GM18505 (cell line): ENCODE measurements at regions not wholly inside any gene's neighbourhood (a gene's known extent, or its start where the extent isn't known, plus 50 kb on each side); places are given as distances from the start of the nearest gene placed in this dataset.

ENCODE experiments used
- ATAC-seq: cut with Tn5 transposase; IDR thresholded peaks from one replicate; pipeline ENCODE4 v1.9.1; 2021; ENCODE audit not compliant: unreplicated experiment
- POLR2A ChIP-seq: IDR thresholded peaks from 4 replicates; pipeline ENCODE4 v1.6.1; 2011; ENCODE audit warnings: borderline replicate concordance; ENCODE audit not compliant: insufficient read depth, insufficient read length; ENCODE audit errors: extremely low read depth

DNA sequence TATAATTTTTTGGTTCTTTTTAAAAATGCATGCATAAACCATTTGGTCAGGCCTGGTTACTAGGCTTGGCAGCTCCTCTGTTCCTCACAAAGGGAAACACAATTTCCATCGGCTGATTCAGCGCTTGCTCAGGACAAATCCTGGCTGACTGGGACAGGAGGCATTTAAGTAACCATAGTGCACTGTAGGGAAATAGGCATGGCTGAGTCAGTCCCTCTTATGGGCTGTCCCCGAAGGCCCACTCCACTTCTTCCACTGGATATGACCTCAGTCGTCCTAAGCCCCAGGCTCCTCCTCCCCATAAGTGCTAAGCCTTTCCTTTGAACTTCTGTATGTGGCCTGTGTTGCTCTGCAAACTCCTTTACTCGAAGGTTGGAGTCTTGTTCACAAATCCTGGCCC, 71.2 kb upstream of the GLIS3 start:
- no peak for TF ChIP-seq POLR2A
- ATAC-seq, result no peak

DNA sequence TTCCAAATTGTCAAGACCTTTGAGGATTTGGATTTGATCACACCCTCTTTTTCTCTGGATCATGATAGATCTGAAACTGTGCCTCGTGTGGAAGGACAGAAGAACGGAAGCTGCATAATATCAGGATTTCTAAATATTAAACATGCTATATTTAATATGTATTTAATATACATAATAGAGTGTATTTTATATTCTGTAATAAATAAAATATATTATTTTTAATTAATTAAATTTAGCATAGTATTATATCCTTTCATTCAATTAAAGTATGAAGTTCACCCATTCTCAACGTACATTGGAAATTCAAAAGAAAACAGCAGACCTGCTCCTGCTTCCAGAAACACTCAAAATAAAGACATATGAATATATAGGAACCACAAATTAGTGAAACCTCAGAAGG, 70.6 kb upstream of the GLIS3 start:
- no peak for ATAC-seq
- no peak for TF ChIP-seq POLR2A

DNA sequence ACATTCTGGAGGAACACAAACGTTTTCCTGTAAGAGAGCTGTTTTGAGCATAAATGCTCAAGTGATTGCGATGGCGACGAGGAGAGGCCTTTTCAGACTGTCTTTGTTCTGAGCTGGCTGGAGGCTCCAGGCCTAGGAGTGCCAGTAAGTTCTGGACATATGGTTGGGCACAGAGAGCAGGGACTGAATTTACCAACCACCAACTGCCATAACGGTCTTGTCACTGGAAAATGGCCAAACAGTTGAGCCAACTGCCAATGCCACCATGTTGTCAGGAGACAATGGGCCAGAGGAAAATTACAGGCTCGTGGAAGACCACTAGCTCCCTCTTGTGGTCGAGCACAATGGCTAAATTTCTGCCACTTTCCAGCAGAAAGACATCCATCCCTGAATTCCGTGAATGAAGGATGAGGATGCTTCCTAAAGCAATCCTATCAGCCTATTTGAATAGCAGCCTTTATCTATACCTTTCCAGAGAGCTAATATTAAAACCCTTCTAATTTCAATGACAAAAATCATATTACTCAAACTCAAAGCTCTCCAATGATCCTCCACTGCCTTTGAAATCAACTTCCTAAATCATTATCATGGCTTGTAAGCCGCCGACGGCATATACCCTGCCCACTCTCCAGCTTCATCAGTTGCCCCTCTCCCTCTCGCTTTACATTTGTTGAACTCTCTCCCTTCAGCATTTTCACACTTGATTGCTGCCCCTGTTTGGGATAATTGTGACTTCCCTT, 66.9 kb upstream of the GLIS3 start:
- ATAC-seq, result no peak
- TF ChIP-seq POLR2A, result no peak

DNA sequence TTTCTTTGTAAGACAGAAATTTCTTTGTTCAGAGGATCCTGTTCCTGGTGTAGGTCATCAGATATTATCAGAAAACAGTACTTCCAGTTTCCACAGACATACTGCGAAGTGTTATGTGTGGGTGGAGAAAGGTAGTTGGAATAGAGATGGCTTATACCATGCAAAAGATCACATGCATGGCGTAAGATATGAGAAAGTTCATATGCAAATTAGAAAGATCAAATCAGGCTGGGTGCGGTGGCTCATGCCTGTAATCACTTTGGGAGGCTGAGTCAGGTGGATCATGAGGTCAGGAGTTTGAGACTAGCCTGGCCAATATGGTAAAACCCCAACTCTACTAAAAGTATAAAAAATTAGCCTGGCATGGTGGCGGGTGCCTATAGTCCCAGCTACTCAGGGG, 65.2 kb upstream of the GLIS3 start:
- TF ChIP-seq POLR2A, result no peak
- ATAC-seq, result no peak

DNA sequence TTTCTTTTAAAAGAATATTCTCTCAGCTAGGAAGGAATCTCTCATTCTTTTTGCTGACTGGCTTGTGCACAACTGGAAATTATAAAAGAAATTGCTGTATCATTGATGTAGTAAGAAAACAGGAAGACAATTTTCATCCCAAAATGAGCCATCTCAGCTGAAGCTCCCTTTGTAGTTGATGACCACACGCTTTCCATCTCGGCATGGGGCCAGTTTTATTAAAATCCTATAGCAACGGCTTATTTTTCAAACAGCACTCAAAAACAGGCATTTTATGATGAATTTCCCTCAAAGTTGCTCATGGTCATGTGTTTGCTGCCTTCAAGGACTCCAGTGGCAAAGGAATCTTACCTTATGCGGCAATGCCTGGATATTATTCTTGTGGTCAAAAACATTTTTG, 62.4 kb upstream of the GLIS3 start:
- ATAC-seq, result no peak
- TF ChIP-seq POLR2A, result no peak

DNA sequence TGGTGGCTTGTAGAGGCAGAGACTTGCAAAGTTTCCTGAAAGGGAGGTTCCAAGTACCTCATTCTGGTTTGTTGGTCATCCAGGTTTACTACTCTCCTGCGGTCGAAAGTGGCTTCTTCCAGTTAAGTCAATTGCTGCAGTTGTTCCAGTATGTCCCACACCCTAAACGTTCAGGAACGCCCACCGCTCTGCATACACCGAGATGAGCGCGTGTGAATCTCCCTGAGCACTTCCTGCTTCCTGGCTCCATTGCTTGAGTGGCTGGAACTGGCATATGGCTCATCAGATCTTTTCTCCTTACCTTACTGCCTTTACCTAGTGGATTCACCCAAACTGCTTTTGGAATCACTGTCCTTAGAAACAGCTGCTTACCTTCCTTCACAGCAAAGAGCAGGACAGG, 59.1 kb upstream of the GLIS3 start:
- ATAC-seq, result no peak
- no peak for TF ChIP-seq POLR2A

DNA sequence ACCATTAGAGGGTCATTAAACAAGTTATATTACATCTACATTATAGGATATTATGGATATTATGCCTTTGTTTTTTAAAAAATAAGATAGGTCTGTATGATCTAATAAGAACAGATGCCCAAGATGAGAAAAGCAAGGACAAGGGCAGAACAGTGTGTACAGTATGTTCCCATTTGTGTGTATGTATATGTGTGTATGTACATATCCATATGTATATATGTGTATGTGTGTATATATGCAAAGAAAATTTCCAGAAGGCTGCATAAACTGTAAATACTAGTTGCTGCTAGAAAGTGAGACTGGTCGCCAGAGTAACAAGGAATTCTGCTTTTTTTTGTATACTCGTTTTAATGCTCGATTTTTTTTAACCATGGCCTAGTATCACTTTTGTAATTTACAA, 58.1 kb upstream of the GLIS3 start:
- ATAC-seq, result no peak
- TF ChIP-seq POLR2A, result no peak

DNA sequence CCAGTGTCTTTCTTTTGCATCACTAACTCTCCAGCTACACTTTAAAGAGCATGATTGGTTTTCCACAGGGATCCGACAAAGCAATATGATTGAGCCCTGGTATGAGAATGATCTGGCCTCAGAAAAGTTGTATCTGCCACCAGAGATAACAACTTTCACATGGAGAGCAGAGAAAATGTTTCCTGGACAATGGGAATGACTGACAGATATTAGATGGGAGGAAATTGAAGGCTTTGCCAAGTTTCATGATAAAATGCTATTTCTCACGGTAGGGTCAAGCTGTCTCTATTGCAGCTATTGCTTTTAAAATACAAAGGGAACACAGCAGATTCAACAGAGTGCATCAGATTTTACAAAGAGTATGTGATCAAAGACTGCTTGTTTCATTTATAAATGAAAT, 56.4 kb upstream of the GLIS3 start:
- TF ChIP-seq POLR2A, result no peak
- ATAC-seq, result no peak

DNA sequence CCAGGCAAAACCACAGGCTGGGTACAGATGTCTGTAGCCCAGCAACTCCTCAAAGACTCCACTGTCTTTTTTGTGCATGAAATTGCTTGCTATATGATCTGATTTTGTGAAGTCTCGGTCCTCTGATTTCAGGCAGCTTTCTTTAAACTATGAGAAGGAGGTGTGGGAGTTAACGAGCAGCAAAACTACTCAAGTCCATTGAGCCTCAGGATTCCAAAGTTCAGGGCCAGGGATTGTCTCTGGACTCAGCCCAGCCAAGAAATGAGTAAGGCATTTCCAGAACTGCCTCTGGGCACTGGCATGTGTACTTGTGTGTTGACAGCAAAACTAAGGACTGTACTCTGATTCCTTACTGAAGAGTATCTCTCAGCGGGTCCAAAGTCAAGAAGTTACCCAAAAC, 53.4 kb upstream of the GLIS3 start:
- no peak for ATAC-seq
- no peak for TF ChIP-seq POLR2A

DNA sequence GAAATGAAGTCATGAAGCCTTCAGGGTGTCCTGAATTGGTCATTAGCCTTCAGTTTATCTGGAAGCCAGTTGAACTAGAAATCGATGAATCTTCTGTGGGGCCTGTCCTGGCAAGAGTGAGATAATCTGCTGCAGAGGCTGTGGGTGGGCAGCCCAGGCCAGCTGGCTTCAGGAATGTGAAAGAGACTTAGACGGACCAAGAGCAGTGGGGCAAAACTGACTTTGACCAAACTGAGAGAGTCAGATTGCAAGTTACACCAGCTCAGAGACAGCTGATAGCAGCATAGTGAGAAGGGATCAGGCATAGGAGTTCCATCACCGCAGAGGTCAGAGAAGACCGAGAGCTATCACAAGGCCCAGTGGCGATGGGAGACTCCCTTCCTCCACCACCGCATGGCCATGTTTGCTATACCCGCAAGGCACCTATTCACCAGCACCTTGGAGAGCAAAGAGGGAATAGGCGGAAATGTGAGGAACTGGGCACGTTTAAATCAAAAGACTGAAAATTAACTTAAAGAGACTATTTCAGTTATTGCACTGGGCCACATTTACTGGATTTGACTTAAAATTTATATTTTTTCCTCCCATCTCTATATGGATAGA, 50.0 kb upstream of the GLIS3 start:
- no peak for TF ChIP-seq POLR2A
- ATAC-seq, result no peak
